ENCODE measurements at regions not wholly inside any gene's neighbourhood (a gene's known extent, or its start where the extent isn't known, plus 50 kb on each side); places are given as distances from the start of the nearest gene placed in this dataset.

- no peak for DNase-seq (ENCODE audit: low read depth in 1 of 2, low spot score in 1 of 2)
These were observed 132.4 kb upstream of the FBXL4 start for GRCh38 chr6:99080191-99080590.

- DNase-seq (ENCODE audit: low read depth in 1 of 2, low spot score in 1 of 2), result no peak
These were observed 131.3 kb upstream of the FBXL4 start for GRCh38 chr6:99079058-99079457.

GRCh38 chr6:99073223-99073622, 125.5 kb upstream of the FBXL4 start:
- no peak for DNase-seq (ENCODE audit: low read depth in 1 of 2, low spot score in 1 of 2)

DNA sequence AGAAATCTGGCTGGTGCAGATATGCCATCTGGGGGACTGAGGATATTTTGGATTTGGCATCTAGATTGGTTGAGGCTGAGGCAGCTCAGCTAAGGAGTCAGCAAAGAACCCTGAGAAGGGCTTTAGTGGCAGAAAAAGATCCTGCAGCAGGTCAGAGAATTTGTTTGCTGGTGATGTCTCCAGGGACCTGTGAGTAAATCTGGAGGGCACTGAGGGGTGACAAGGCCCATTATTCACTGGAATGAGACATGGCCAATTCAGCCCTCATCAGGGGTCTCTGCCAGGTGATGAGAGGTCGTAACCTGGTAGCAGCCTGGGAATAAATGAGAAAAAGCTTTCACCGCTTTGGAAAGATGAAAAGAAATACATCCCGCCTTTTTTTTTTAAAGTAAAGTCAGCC, 118.3 kb upstream of the FBXL4 start:
- DNase-seq (ENCODE audit: low read depth in 1 of 2, low spot score in 1 of 2), result no peak

DNA sequence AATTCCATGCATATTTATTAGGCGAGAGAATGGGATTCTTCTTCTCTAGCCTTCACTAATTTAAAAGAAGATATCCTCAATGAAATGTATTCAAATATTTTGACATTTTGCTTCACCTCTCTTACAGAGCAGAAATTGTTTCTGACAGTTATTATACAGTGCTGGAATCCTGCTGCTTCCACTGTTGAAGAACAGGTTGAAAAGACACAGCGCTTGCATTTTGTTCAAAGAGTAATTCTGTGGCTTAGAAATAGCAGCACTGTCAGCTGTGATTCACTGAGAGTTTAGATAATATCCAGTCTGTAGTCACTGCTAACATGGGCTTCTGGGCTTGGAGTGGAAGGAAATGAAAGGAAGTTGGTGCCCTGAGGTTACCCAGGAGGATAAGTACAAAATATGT, 117.1 kb upstream of the FBXL4 start:
- DNase-seq (ENCODE audit: low read depth in 1 of 2, low spot score in 1 of 2), result no peak

DNA sequence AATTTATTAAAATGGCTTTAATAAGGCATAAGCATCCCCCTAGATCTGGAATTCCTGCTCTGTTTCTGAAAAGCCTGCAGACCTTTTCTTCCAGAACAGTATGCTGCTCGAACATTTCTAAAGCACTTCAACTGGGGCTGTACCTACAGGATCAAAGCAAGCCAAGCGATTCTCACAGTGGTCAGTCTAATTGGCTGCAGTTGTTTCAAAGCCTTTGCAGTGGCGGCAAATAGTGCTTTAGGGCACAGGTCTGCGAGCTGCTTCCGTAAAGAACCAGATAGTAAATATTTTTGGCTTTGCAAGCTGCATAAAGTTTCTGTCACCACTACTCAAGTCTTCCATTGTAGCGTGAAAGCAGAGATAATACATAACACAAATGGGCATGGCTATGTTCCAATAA, 88.9 kb upstream of the FBXL4 start:
- no peak for DNase-seq (ENCODE audit: low read depth in 1 of 2, low spot score in 1 of 2)

DNA sequence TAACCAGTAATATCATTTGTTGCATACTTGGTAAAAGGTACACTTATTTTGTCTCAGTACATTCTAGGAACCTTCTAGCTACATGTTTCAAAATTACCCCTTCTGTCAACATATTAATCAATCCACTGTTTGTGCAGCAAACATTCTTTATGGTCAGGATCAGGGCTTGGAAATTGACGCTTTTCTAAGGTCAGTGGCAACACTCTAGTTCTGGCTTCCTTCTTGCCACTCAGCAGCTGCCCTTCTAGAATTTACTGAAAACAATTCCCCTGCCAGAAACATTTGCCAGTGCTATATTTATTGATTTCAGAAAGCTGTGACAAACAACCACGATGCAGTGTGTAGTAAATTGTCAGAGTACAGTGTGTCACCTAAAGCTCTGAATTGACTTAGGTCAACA, 84.7 kb upstream of the FBXL4 start:
- no peak for DNase-seq (ENCODE audit: low read depth in 1 of 2, low spot score in 1 of 2)

GRCh38 chr6:99031957-99032356, 84.2 kb upstream of the FBXL4 start:
- DNase-seq (ENCODE audit: low read depth in 1 of 2, low spot score in 1 of 2), result no peak

DNA sequence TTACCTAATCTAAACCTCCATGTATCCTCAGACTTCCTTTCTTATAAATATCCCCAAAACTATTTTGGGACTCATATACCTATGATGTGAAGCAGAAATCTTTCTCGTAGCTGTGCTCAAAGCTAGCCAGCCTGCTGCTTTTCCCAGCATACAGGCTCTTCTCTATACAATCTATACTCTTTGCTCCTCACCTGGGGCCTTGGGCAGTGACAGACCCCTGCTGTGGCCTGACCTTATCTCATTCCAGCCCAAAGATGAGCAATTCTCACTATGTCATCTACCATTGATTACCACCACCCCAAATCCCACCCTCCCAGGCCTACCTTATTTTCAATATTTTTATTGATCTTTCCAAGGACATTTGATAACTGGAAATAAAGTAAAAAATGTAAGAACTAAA, 83.2 kb upstream of the FBXL4 start:
- no peak for DNase-seq (ENCODE audit: low read depth in 1 of 2, low spot score in 1 of 2)

DNA sequence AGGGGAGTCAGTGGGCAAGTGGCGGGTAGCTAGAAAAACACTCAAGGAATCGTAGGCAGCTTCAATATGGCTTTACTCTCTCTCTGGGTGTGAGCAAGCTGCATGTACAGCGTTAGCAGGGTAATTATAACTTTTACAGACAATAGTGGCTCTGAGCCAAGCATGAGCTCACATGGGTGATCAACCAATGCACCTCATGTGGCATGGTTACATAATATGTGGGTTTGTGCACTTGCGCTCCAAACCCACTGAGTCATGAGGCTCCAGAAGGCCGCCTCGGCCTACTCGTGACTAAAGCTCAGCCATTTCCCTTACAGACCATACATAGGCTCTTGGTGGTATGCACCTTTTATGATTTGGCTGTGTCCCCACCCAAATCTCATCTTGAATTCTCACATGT, 78.4 kb upstream of the FBXL4 start:
- DNase-seq (ENCODE audit: low read depth in 1 of 2, low spot score in 1 of 2), result no peak

DNA sequence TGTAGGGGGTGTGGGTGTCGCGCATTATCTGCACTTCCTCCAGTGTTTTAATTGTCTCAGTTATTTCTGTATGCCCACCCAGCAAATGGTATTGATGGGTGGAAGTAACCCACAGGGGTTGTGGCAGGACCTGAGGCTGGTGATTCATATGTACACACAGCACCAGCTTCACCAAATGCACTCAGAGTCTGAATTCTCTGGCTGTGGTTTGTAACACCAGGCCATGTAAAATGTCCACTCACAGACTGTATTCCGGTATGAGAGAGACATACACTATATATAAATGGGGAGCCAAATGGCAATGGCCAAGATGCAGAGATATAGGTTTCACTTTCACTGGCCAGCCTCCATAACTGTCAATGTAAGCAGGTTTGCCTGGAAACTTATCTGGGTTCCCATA, 76.3 kb upstream of the FBXL4 start:
- DNase-seq (ENCODE audit: low read depth in 1 of 2, low spot score in 1 of 2), result no peak

- no peak for DNase-seq (ENCODE audit: low read depth in 1 of 2, low spot score in 1 of 2)
These were observed 74.4 kb upstream of the FBXL4 start for GRCh38 chr6:99022039-99022609.

DNA sequence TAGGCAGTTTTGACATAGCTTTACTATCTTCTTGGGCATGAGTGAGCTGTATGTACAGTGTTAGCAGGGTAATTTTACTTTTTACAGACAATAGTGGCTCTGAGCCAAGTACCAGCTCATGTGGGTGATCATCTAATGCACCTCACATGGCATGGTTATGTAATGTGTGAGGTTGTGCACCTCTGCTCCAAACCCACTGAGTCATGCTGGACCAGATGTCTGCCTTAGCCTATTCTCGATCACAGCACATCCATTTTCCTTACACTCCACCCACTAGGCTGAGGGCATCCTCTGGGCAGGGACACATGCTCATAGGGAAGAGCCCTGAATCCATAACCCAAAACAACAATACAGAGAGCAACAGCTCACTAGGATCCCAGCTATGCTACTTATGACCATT, 71.6 kb upstream of the FBXL4 start:
- DNase-seq (ENCODE audit: low read depth in 1 of 2, low spot score in 1 of 2), result no peak

- no peak for DNase-seq (ENCODE audit: low read depth in 1 of 2, low spot score in 1 of 2)
These were observed 69.4 kb upstream of the FBXL4 start for GRCh38 chr6:99017150-99017549.

DNA sequence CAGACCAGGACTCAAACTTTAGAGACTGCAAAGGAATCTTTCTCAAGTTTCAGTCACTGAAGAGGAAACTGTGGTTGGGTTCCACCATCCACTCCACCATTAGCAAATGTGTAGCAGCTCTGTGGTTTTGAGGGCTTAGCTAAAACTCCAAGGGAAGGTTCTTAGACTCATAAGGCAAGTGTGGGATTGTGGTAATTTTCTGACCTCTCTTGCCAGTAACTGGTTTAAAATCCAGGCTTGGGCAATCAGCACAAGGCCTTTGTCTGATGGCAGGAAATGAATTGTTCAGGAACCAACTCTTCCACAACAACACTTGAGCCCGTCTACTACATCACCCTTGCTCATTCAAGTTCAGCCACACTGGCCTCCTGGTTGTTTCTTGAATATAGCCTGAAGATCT, 68.6 kb upstream of the FBXL4 start:
- no peak for DNase-seq (ENCODE audit: low read depth in 1 of 2, low spot score in 1 of 2)

GRCh38 chr6:99014061-99014460, 66.3 kb upstream of the FBXL4 start:
- no peak for DNase-seq (ENCODE audit: low read depth in 1 of 2, low spot score in 1 of 2)

GRCh38 chr6:99013661-99014060, 65.9 kb upstream of the FBXL4 start:
- DNase-seq (ENCODE audit: low read depth in 1 of 2, low spot score in 1 of 2), result no peak

DNA sequence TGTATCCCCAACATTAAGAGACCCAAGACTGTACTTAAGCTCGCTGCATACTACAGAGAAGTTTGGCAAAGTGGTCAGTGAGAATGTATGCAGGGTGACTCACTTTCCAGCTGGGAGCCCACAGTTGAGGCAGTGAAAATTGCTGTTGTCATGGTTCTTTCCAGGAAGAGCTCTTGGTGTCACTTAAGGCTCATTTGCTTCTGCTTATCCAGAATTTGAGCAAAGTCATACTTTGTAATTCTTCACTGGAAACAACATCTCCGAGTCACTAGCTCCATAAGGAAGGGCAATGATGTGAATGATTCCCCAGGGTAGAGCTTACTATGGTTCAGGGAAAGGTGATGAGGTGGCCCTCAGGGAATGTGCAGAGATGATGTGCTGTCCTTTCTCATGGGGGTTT, 65.4 kb upstream of the FBXL4 start:
- DNase-seq (ENCODE audit: low read depth in 1 of 2, low spot score in 1 of 2), result no peak

GRCh38 chr6:99011151-99011550, 63.4 kb upstream of the FBXL4 start:
- DNase-seq (ENCODE audit: low read depth in 1 of 2, low spot score in 1 of 2), result no peak

DNA sequence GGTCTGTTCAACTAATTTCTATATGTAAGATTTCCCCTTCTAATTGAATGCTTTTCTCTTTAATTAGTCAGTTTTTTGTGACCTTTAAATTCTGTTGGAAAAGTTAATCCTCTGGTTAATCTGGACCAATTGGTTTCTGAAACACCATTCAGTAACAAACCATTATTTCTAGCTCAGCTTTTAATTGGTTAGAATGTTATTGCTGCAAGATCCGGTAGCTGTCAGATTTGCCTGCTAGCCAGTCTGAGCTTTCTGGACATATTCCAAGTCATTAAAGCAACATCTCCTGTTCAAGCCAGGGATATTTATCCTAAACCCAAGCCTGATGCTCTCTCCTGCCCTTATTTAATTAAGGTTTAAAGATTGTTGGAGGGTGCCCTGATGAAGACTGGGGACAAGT, 55.1 kb upstream of the FBXL4 start:
- DNase-seq (ENCODE audit: low read depth in 1 of 2, low spot score in 1 of 2), result no peak

DNA sequence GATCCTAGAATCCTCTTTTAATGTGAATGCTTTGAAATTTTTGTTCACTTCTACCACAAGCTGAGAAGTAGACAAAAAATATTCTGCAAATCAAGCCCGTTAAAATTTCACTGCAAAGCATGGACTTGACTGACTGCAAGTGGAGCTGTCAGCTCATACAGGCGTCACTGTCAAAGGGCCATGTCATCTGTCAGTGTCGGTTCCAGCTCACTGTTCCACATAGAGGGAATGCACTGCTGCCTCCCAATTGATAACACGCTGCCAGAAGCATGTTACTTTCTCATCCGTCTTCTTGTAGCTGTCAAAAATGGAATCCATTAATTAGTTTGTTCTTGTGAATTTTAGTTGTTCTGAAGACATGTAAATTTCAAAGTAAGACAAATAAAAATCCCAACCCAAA, 50.4 kb upstream of the FBXL4 start:
- DNase-seq (ENCODE audit: low read depth in 1 of 2, low spot score in 1 of 2), result no peak
